AG04449 (cell line): ENCODE measurements at regions not wholly inside any gene's neighbourhood (a gene's known extent, or its start where the extent isn't known, plus 50 kb on each side); places are given as distances from the start of the nearest gene placed in this dataset.
"Not testable (repeated sequence)": the region's sequence is repeated elsewhere in the genome, so short reads cannot be mapped to it uniquely, and the experiment has no call there.

Experiments
- CTCF ChIA-PET: fragments of 350-600 bp; formaldehyde crosslinking; extraction: SDS; loops from one replicate; lab custom pipeline; 2021; ENCODE audit warnings: antibody characterized with exemption; lab: Yijun Ruan, JAX
- POLR2A ChIA-PET: fragments of 400-600, 350-600 bp; formaldehyde crosslinking; extraction: SDS; loops from one replicate; lab custom pipeline; 2020; ENCODE audit warnings: antibody characterized with exemption, inconsistent platforms; lab: Yijun Ruan, JAX
- DNase-seq: peaks from one replicate; pipeline ENCODE4 v3.0.0-alpha.2; 2010; ENCODE audit warnings: low read depth, low spot score
- H3K4me3 ChIP-seq: 2 replicates; pipeline ENCODE4 v1.5.1; 2011; ENCODE audit warnings: low read depth, mild to moderate bottlenecking, control low read depth, low read length
- CTCF ChIP-seq: IDR thresholded peaks from one replicate; pipeline ENCODE4 v1.5.1; 2011; ENCODE audit warnings: mild to moderate bottlenecking, moderate library complexity, low read length, control low read depth, inconsistent platforms; ENCODE audit not compliant: insufficient read depth; ENCODE audit errors: missing control alignments

DNA sequence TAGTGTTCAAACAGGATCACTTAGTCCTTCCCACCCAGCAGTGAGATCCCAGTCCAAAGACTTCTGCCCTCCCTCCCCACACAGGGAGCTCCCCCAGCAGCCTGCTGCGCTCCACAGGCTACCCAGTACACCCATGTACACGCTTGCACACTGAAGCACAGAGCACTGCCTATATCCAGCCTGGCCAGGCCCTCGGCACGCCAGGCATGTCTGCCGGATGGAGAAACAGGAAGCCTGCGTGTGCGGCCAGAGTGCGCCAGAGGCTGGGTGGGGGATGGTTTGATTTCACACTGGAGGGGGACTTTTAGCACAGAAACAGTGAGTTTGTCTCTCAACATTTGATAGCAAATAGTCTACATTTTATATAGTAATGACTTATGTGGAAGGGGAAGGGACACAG is 833.5 kb upstream of the IGFBP7 start:
- CTCF ChIA-PET, result no interaction called here
- POLR2A ChIA-PET, result no interaction called here
- no peak overlapping the region for H3K4me3 ChIP-seq
- TF ChIP-seq CTCF, result no peak
- DNase-seq, result no peak

- DNase-seq, H3K4me3 ChIP-seq, POLR2A ChIA-PET, CTCF ChIA-PET: not testable (repeated sequence)
Measured at GRCh38 chr4:57937326-57937725, 827.1 kb upstream of the IGFBP7 start.

GRCh38 chr4:57926311-57926710 is 816.1 kb upstream of the IGFBP7 start:
- ChIA-PET CTCF (no interaction called here), POLR2A (no interaction called here)
- no peak for TF ChIP-seq CTCF
- DNase-seq, result no peak
- no peak overlapping the region for H3K4me3 ChIP-seq

DNA sequence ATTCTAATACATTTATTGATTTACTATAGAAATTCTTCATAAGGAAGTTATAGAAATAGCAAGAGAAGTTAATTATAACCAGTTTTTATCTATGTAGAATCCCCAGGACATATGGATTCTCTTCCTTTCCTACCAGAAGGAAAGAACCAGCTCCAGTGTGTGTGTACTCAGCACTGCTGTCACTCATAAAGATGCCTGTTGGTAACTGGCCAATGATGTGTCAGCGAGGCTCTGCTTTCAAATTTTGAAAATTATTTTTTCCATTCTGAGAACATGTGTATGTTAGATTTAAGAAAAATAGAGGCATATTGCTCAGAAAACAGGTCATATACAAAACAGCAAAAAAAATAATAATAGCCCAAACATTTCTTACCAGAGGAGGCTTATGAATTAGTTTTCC is 814.8 kb upstream of the IGFBP7 start:
- no peak for TF ChIP-seq CTCF
- no peak overlapping the region for H3K4me3 ChIP-seq
- CTCF ChIA-PET, result no interaction called here
- POLR2A ChIA-PET, result no interaction called here
- DNase-seq, result no peak

DNA sequence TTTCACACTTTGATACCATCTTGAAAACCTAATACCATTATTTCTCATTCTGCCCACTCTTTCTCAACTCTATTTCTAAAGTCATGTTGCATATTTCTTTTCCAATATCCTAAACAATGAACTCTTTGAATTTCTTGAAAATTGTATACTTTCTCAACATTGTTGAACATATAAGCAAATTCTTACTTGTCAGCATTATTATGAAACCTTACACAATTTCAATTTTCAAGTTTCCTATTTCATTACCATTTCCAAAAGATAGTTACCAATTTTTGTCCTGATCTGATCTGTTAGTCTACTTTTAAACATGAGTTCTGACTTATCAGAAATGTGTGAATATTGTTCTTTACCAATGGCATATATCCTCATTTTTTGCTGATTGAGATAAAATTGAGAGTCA is 806.3 kb upstream of the IGFBP7 start:
- H3K4me3 ChIP-seq, result no peak overlapping the region
- ChIA-PET CTCF (no interaction called here), POLR2A (no interaction called here)
- no peak for DNase-seq
- TF ChIP-seq CTCF, result no peak

- ChIA-PET POLR2A (no interaction called here), CTCF (no interaction called here)
- no peak overlapping the region for H3K4me3 ChIP-seq
- no peak for TF ChIP-seq CTCF
- no peak for DNase-seq
Measured at GRCh38 chr4:57911203-57911602, 801.0 kb upstream of the IGFBP7 start.

- DNase-seq, result no peak
- TF ChIP-seq CTCF, result no peak
- ChIA-PET POLR2A (no interaction called here), CTCF (no interaction called here)
- H3K4me3 ChIP-seq, result no peak overlapping the region
Measured at GRCh38 chr4:57910151-57910550, 800.0 kb upstream of the IGFBP7 start.
